ENCODE measurements at regions not wholly inside any gene's neighbourhood (a gene's known extent, or its start where the extent isn't known, plus 50 kb on each side); places are given as distances from the start of the nearest gene placed in this dataset.
"Not testable (repeated sequence)": the region's sequence is repeated elsewhere in the genome, so short reads cannot be mapped to it uniquely, and the experiment has no call there.

- no peak for FAIRE-seq
Measured at GRCh38 chr4:57832083-57832482, 721.9 kb upstream of the IGFBP7 start.

DNA sequence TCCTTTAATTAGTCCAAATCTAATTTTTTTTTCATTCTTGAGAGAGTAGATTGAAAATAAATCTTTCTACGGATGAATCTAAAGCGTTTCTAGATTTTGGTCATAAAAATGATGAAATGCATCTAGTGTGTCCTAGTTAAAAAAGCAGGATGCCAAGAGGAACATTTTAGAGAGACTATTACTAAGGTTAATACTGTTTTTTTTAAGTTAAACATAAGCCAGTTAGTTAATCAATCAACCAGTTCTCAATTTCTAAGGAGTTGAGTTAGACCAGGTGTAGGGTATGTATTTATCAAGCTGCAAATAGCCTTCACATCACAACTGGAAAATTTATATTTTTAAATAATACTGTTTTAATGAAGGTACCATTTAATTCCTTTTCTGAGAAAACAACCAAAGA is 679.5 kb upstream of the IGFBP7 start:
- no peak for FAIRE-seq

DNA sequence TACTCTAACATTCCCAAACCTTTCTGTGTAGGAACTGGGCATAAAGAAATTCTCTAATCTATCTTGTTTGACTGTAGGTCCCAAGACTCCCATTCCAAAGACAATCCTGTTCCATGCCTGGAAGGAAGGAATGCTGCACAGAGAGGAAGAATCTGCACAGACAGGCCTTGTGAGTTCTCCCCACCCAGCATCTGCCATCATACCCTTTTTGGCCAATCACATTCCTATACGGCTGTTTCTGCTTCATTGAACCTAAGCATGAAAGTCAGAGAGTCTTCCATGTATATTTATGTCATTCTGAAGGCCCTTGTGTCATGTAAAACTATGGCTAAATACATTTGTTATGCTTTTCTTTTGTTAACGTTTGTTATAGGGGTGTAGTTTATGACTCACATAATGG is 667.7 kb upstream of the IGFBP7 start:
- no peak for FAIRE-seq

DNA sequence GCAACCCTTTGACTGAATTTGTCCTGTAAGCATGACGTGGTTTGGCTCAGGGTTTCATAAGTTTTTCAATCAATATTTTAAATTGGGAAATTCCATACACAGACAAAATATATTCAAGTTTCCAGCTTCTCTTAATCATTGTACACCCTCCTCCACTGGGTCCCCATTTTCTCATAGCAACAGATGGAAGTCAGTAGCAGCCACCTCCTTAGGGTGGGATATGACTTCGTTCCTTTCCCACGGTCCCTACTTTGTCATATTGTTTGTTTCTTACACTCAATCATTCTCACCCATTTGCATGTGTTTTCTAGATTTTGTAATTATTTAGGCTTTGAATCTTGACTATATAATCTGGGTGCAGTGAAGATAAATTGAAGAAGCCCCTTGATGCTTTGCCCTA is 664.5 kb upstream of the IGFBP7 start:
- no peak for FAIRE-seq

DNA sequence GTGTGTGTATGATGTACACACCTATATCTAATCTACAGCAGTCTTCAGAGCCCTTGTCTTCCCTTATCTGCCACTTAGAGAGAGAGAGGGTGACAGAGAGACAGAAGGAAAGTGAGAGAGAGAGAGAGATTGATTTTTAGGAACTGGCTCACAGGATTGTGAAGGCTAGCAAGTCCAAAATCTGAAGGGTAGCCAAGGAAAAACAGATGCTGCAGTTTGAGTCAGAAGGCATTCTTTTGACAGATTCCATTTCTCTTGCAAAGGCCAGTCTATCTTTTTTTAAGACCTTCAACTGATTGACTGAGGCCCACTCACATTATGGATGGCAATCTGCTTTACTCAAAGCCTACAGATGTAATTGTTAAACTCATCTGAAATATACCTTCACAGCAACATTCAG is 664.0 kb upstream of the IGFBP7 start:
- FAIRE-seq, result no peak

GRCh38 chr4:57766341-57766740 is 656.2 kb upstream of the IGFBP7 start:
- no peak for FAIRE-seq

- no peak for FAIRE-seq
Measured at GRCh38 chr4:57764856-57765255, 654.7 kb upstream of the IGFBP7 start.

GRCh38 chr4:57763070-57763469 is 652.9 kb upstream of the IGFBP7 start:
- FAIRE-seq, result no peak

- FAIRE-seq, result no peak
Measured at GRCh38 chr4:57740625-57741190, 630.5 kb upstream of the IGFBP7 start.

DNA sequence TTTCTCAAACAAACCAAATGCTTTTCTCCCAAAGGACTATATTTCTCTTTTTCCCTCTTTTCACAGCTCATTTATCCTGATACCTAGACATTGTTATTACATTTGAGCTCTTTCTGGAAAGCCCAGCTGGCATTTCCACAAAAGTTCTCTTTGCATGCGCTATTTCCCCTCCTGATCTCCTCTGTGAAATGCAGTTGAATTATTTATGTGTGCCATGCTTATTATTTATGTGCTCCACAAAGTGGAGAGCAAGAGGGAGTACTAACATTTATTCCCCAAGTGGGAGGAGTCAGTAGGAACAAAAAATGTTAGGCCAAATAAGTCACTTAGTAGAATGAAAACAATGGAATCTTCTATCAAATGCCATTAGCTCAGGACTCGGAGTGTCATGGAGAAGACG is 626.6 kb upstream of the IGFBP7 start:
- no peak for FAIRE-seq

- FAIRE-seq, result no peak
Measured at GRCh38 chr4:57734104-57734670, 624.0 kb upstream of the IGFBP7 start.

GRCh38 chr4:57729775-57730570 is 619.8 kb upstream of the IGFBP7 start:
- not testable (repeated sequence) for FAIRE-seq

DNA sequence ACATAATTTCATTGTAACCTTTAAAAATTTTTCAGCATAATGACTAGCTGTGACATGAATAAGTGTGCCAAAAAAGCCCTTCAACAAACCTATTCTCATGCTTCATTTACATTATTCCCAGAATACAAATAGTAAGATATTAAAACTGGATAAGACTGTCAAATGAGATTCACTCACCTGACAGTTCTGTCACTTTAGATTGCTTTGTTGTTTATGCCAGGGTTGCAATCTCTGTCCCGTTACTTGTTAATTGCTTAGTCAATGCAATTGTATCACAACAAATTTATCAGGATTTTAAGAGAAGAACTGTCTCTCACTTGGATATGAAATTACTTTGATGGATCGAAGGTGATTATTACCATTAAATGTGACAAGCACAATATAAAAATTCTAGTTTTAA is 616.0 kb upstream of the IGFBP7 start:
- FAIRE-seq, result no peak

GRCh38 chr4:57719456-57719855 is 609.3 kb upstream of the IGFBP7 start:
- no peak for FAIRE-seq

GRCh38 chr4:57714313-57714712 is 604.1 kb upstream of the IGFBP7 start:
- not testable (repeated sequence) for FAIRE-seq

GRCh38 chr4:57710053-57710452 is 599.9 kb upstream of the IGFBP7 start:
- no peak for FAIRE-seq

DNA sequence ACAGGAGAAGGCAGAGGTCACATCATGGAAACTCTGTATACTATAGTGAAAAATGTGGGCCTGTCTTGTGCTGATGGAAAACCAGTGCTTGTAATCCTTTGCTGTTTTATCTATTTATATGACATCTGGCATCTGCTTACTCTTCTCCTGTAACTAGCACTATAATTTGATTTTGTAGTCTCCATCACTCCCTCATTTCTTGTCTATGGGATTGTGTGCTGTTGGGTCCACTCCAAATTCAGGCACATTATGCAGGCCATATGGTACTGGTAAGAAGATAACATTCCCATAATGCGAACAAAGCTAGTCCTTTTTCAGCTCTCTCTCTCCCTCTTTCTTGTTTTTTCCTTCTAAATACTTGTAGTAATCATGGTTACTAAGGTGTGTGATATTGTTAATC is 581.2 kb upstream of the IGFBP7 start:
- no peak for FAIRE-seq

GRCh38 chr4:57689693-57690205 is 579.6 kb upstream of the IGFBP7 start:
- FAIRE-seq, result no peak

- FAIRE-seq, result no peak
Measured at GRCh38 chr4:57682275-57682674, 572.1 kb upstream of the IGFBP7 start.

DNA sequence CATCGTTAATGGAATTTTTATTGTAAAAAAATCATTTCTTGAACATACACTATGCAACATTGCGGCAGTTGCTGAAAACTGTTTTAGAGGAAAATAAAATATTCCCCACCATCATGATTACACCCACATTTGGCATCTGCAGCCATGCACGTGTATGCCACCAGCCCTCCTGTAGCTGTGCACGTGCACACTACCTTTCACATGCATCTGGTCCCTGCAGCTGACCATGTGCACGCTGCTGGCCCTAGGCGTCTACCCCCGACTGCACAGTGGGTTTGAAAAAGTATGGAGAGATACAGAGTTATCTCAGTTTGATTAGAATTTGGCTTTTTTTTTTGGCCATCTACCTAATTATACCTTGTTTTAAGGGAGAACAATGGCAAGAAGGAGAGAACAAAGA is 569.8 kb upstream of the IGFBP7 start:
- FAIRE-seq, result no peak

GRCh38 chr4:57676394-57676793 is 566.2 kb upstream of the IGFBP7 start:
- no peak for FAIRE-seq

DNA sequence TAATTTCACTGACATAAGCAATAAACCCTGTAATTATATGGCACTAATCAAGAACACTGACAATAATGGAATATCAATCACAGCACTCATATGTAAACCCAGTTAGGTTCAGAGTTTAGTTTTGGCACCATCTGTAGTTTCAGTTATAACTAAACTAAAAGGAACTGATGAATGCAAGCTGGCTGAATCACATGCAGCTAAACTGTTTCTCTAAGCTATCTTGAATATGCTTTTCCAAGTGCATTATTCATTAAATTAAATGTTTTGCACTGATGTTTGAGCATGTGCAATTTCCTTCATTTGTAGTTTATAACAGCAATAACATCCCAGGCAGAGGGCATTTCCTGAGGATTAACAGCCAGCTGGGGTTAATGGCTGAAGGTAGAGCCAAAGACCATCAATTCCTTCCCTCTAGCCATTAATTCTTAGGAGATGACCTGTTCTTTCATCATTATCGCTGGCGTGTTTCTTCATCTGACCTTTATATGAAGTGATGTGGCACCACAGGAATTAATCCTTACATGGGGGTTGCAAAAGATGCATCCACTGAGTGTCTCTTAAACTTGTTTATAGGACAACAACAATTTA is 562.8 kb upstream of the IGFBP7 start:
- FAIRE-seq, result no peak

- no peak for FAIRE-seq
Measured at GRCh38 chr4:57668621-57669020, 558.4 kb upstream of the IGFBP7 start.

DNA sequence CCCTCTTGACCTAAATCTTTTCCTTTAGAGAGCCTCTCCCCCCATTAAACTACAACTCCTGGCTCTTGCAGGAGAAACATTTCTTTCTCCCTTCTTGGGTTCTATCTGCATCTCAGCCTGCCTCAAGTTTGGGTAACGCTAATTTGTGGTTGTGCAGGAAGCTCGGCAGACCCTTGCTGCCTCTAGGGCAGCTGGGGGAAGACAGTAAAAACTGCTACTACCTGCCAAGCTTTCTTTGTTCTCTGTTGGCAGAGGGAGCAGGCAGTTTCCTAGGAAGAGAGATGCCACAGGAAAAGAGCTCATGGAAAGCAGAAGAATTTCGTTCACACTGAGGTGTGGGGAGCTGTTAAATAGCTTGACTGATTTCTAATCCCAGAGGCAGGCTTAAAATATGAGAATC is 555.6 kb upstream of the IGFBP7 start:
- no peak for FAIRE-seq

All from endometrium (tissue), 2 donors.